ENCODE measurements at regions not wholly inside any gene's neighbourhood (a gene's known extent, or its start where the extent isn't known, plus 50 kb on each side); places are given as distances from the start of the nearest gene placed in this dataset.

- no peak for TF ChIP-seq CTCF (IDR thresholded peaks at IDR 0.05; ENCODE audit: low read depth, low read length)
- no peak for DNase-seq (ENCODE audit: low read depth in 2 of 2)
- H3K4me3 ChIP-seq (replicated peaks in 1 of 2; ENCODE audit: low read depth in 2 of 2, low read length in 2 of 2) = no peak overlapping the region
Measured at GRCh38 chr17:59466946-59467801, 98.2 kb upstream of the DHX40 start.

GRCh38 chr17:59469786-59470485 lies 95.5 kb upstream of the DHX40 start:
- H3K4me3 ChIP-seq (replicated peaks in 1 of 2; ENCODE audit: low read depth in 2 of 2, low read length in 2 of 2) = no peak overlapping the region
- no peak for TF ChIP-seq CTCF (IDR thresholded peaks at IDR 0.05; ENCODE audit: low read depth, low read length)
- no peak for DNase-seq (ENCODE audit: low read depth in 2 of 2)

- no peak overlapping the region for H3K4me3 ChIP-seq (replicated peaks in 1 of 2; ENCODE audit: low read depth in 2 of 2, low read length in 2 of 2)
- no peak for DNase-seq (ENCODE audit: low read depth in 2 of 2)
- TF ChIP-seq CTCF (IDR thresholded peaks at IDR 0.05; ENCODE audit: low read depth, low read length) = no peak
Measured at GRCh38 chr17:59470624-59471297, 94.6 kb upstream of the DHX40 start.

GRCh38 chr17:59476413-59476812 lies 89.0 kb upstream of the DHX40 start:
- no peak for DNase-seq (ENCODE audit: low read depth in 2 of 2)
- H3K4me3 ChIP-seq (replicated peaks in 1 of 2; ENCODE audit: low read depth in 2 of 2, low read length in 2 of 2) = no peak overlapping the region
- no peak for TF ChIP-seq CTCF (IDR thresholded peaks at IDR 0.05; ENCODE audit: low read depth, low read length)

GRCh38 chr17:59479141-59479540 lies 86.3 kb upstream of the DHX40 start:
- H3K4me3 ChIP-seq (replicated peaks in 1 of 2; ENCODE audit: low read depth in 2 of 2, low read length in 2 of 2) = no peak overlapping the region
- no peak for TF ChIP-seq CTCF (IDR thresholded peaks at IDR 0.05; ENCODE audit: low read depth, low read length)

GRCh38 chr17:59483860-59484259 lies 81.5 kb upstream of the DHX40 start:
- no peak for TF ChIP-seq CTCF (IDR thresholded peaks at IDR 0.05; ENCODE audit: low read depth, low read length)
- DNase-seq (ENCODE audit: low read depth in 2 of 2) = no peak
- no peak overlapping the region for H3K4me3 ChIP-seq (replicated peaks in 1 of 2; ENCODE audit: low read depth in 2 of 2, low read length in 2 of 2)

More at GRCh38 chr17:59479141-59479540, 86.3 kb upstream of the DHX40 start:
- DNase-seq (ENCODE audit: low read depth in 2 of 2) = no peak
